H1 (cell line): ENCODE measurements at regions not wholly inside any gene's neighbourhood (a gene's known extent, or its start where the extent isn't known, plus 50 kb on each side); places are given as distances from the start of the nearest gene placed in this dataset.

Source experiments
- CTCF ChIA-PET: fragments of 300-600 bp; sonication (Branson Sonifier 250); formaldehyde crosslinking; loops from one replicate; lab custom pipeline; 2021; ENCODE audit not compliant: partially characterized antibody; lab: Charles Lee
- POLR2A ChIA-PET: fragments of 300-600 bp; sonication (Branson Sonifier 250); formaldehyde crosslinking; loops from one replicate; lab custom pipeline; 2021; ENCODE audit warnings: inconsistent platforms; ENCODE audit not compliant: partially characterized antibody; lab: Charles Lee
- DNase-seq, 2 experiments: peaks; one replicate each; pipeline versions ENCODE4 v3.0.0 to v3.0.0-alpha.2; 2010 to 2022; ENCODE audit warnings: low spot score in 2 of 2, low read depth in 1 of 2, mixed read lengths in 1 of 2
- FAIRE-seq: peaks from 2 replicates; lab custom pipeline; 2011; peaks lifted over from hg19 to GRCh38; lab: Jason Lieb, UNC
- H2AFZ ChIP-seq: 2 replicates; pipeline ENCODE4 v1.8.1; 2012; ENCODE audit warnings: low read length, inconsistent platforms
- H2AK5ac ChIP-seq: 2 replicates; pipeline ENCODE4 v1.6.1; 2013; ENCODE audit warnings: low read depth, low read length
- H2BK120ac ChIP-seq: replicated peaks from 2 replicates; pipeline ENCODE3; 2013; ENCODE audit warnings: low read depth, low read length, inconsistent platforms
- H2BK12ac ChIP-seq: 2 replicates; pipeline ENCODE4 v1.6.1; 2013; ENCODE audit warnings: low read depth, low read length
- H2BK15ac ChIP-seq: 2 replicates; pipeline ENCODE4 v1.6.1; 2013; ENCODE audit warnings: low read length
- H2BK20ac ChIP-seq: 2 replicates; pipeline ENCODE4 v1.6.1; 2013; ENCODE audit warnings: low read length
- H2BK5ac ChIP-seq: 2 replicates; pipeline ENCODE4 v1.6.1; 2013; ENCODE audit warnings: low read depth, low read length
- H3K14ac ChIP-seq: 2 replicates; pipeline ENCODE4 v1.6.1; 2013; ENCODE audit warnings: inconsistent platforms; ENCODE audit not compliant: insufficient read length
- H3K18ac ChIP-seq: 2 replicates; pipeline ENCODE4 v1.6.1; 2013; ENCODE audit warnings: low read length; ENCODE audit errors: extremely low read depth
- H3K23ac ChIP-seq: 2 replicates; pipeline ENCODE4 v1.6.1; 2013; ENCODE audit warnings: inconsistent platforms; ENCODE audit not compliant: insufficient read length
- H3K23me2 ChIP-seq: 2 replicates; pipeline ENCODE4 v1.6.1; 2013; ENCODE audit warnings: low read depth, low read length
- H3K27ac ChIP-seq: 2 replicates; pipeline ENCODE4 v1.6.1; 2011; ENCODE audit warnings: low read depth, low read length, inconsistent platforms
- H3K27me3 ChIP-seq, 4 experiments: replicated peaks in 1 of 4; 1 replicate in 1 of 4; 2 replicates in 3 of 4; pipeline versions ENCODE4 v1.6.1 to v1.8.1; 2011 to 2013; ENCODE audit warnings: low read length in 3 of 4, mild to moderate bottlenecking in 3 of 4, inconsistent platforms in 2 of 4, mixed read lengths in 2 of 4, moderate library complexity in 1 of 4; ENCODE audit not compliant: control insufficient read depth in 3 of 4, insufficient read depth in 3 of 4; ENCODE audit errors: extremely low read depth in 1 of 4
- H3K36me3 ChIP-seq, 4 experiments: 2 replicates each; pipeline versions ENCODE4 v1.6.1 to v1.8.1; 2011 to 2013; ENCODE audit warnings: mild to moderate bottlenecking in 4 of 4, low read length in 3 of 4, moderate library complexity in 2 of 4, control low read depth in 1 of 4, inconsistent platforms in 1 of 4; ENCODE audit not compliant: insufficient read depth in 4 of 4, control insufficient read depth in 2 of 4
- H3K4ac ChIP-seq: replicated peaks from 2 replicates; pipeline ENCODE3; 2013; ENCODE audit warnings: low read length, low read depth, mixed read lengths, inconsistent platforms; ENCODE audit not compliant: insufficient read length
- H3K4me1 ChIP-seq, 4 experiments: replicated peaks in 1 of 4; 1 replicate in 1 of 4; 2 replicates in 3 of 4; pipeline versions ENCODE4 v1.6.1 to v1.8.1; 2011 to 2013; ENCODE audit warnings: low read length in 3 of 4, inconsistent platforms in 2 of 4, mixed read lengths in 1 of 4; ENCODE audit not compliant: insufficient read depth in 4 of 4, control insufficient read depth in 3 of 4
- H3K4me2 ChIP-seq, 2 experiments: 2 replicates each; pipeline versions ENCODE4 v1.6.1 to v1.8.1; 2011 to 2013; ENCODE audit warnings: low read depth in 2 of 2, low read length in 2 of 2, control low read depth in 1 of 2, inconsistent platforms in 1 of 2, mild to moderate bottlenecking in 1 of 2; ENCODE audit not compliant: insufficient read depth in 1 of 2
- H3K4me3 ChIP-seq, 4 experiments: fragments of 200-600, 300-600 bp in 1 of 4; sonication (generic), shearing (Covaris generic), sonication (Bioruptor Twin) in 1 of 4; 2 replicates each; pipeline versions ENCODE4 v1.5.1 to v1.8.1; 2011 to 2016; ENCODE audit warnings: low read length in 4 of 4, low read depth in 3 of 4, control low read depth in 2 of 4, inconsistent platforms in 2 of 4, mild to moderate bottlenecking in 2 of 4, mixed read lengths in 1 of 4, moderate library complexity in 1 of 4; ENCODE audit not compliant: insufficient read depth in 2 of 4; ENCODE audit errors: extremely low read depth in 1 of 4
- H3K56ac ChIP-seq: replicated peaks from 2 replicates; pipeline ENCODE3; 2013; ENCODE audit warnings: low read depth, mild to moderate bottlenecking, mixed read lengths, low read length, inconsistent platforms; ENCODE audit not compliant: insufficient read length
- H3K79me1 ChIP-seq: 2 replicates; pipeline ENCODE4 v1.6.1; 2013; ENCODE audit warnings: low read depth, low read length, control low read depth
- H3K79me2 ChIP-seq, 2 experiments: 2 replicates each; pipeline versions ENCODE4 v1.6.1 to v1.8.1; 2012 to 2013; ENCODE audit warnings: low read length in 2 of 2, mild to moderate bottlenecking in 2 of 2, inconsistent platforms in 1 of 2; ENCODE audit not compliant: insufficient read depth in 2 of 2, control insufficient read depth in 1 of 2
- H3K9ac ChIP-seq, 4 experiments: replicated peaks in 1 of 4; 1 replicate in 1 of 4; 2 replicates in 3 of 4; pipeline versions ENCODE4 v1.6.1 to v1.8.1; 2011 to 2013; ENCODE audit warnings: low read depth in 3 of 4, low read length in 3 of 4, control low read depth in 2 of 4, mild to moderate bottlenecking in 2 of 4, moderate library complexity in 2 of 4, inconsistent platforms in 1 of 4; ENCODE audit errors: extremely low read depth in 1 of 4
- H3K9me3 ChIP-seq, 2 experiments: 2 replicates each; pipeline versions ENCODE4 v1.6.1 to v1.8.1; 2012 to 2013; ENCODE audit warnings: mild to moderate bottlenecking in 2 of 2, moderate library complexity in 2 of 2, control low read depth in 1 of 2, inconsistent platforms in 1 of 2, low read depth in 1 of 2, low read length in 1 of 2, mixed read lengths in 1 of 2; ENCODE audit not compliant: insufficient read depth in 2 of 2
- H4K20me1 ChIP-seq, 2 experiments: replicated peaks in 1 of 2; 2 replicates each; pipeline versions ENCODE3 to v1.8.1; 2011 to 2013; ENCODE audit warnings: inconsistent platforms in 2 of 2, low read length in 2 of 2, mild to moderate bottlenecking in 1 of 2; ENCODE audit not compliant: insufficient read depth in 2 of 2, control insufficient read depth in 1 of 2
- H4K5ac ChIP-seq: 2 replicates; pipeline ENCODE4 v1.6.1; 2013; ENCODE audit warnings: low read length, low read depth, mixed read lengths, inconsistent platforms; ENCODE audit not compliant: insufficient read length
- H4K8ac ChIP-seq: 2 replicates; pipeline ENCODE4 v1.8.0; 2013; ENCODE audit warnings: mild to moderate bottlenecking, moderate library complexity, low read length, inconsistent platforms; ENCODE audit not compliant: insufficient read depth; ENCODE audit errors: extremely low read depth
- H4K91ac ChIP-seq: replicated peaks from 2 replicates; pipeline ENCODE3; 2013; ENCODE audit warnings: low read length, mixed read lengths, inconsistent platforms; ENCODE audit not compliant: insufficient read length
- ATF3 ChIP-seq: IDR thresholded peaks from 2 replicates; pipeline ENCODE4 v1.6.1; 2011; ENCODE audit warnings: low read depth, mild to moderate bottlenecking, low read length; ENCODE audit not compliant: insufficient read depth
- CTBP2 ChIP-seq: IDR thresholded peaks from 2 replicates; pipeline ENCODE4 v1.7.0; 2011; ENCODE audit warnings: borderline replicate concordance, mild to moderate bottlenecking, moderate library complexity, mixed read lengths, low read length; ENCODE audit not compliant: insufficient read depth, insufficient read length
- GTF2F1 ChIP-seq: IDR thresholded peaks from 2 replicates; pipeline ENCODE4 v1.6.1; 2012; ENCODE audit warnings: low read depth, low read length, improper control_type of control experiment, borderline replicate concordance
- JUN ChIP-seq: IDR thresholded peaks from 2 replicates; pipeline ENCODE4 v1.6.1; 2011; ENCODE audit warnings: low read depth, mild to moderate bottlenecking, improper control_type of control experiment, low read length
- JUND ChIP-seq: IDR thresholded peaks from 2 replicates; pipeline ENCODE4 v1.6.1; 2011; ENCODE audit warnings: mild to moderate bottlenecking, improper control_type of control experiment, low read length
- KDM4A ChIP-seq: IDR thresholded peaks from one replicate; pipeline ENCODE4 v1.7.1; 2012; ENCODE audit warnings: low read depth, mild to moderate bottlenecking, moderate library complexity, low read length, inconsistent platforms; ENCODE audit not compliant: severe bottlenecking
- POLR2A ChIP-seq, 2 experiments: IDR thresholded peaks; 1 replicate in 1 of 2; 2 replicates in 1 of 2; pipeline ENCODE4 v1.6.1; 2011; ENCODE audit warnings: low read depth in 2 of 2, low read length in 2 of 2, mild to moderate bottlenecking in 2 of 2; ENCODE audit errors: control extremely low read depth in 1 of 2
- RFX5 ChIP-seq: IDR thresholded peaks from 2 replicates; pipeline ENCODE4 v1.6.1; 2011; ENCODE audit warnings: low read depth, low read length, improper control_type of control experiment, borderline replicate concordance
- SIRT6 ChIP-seq: IDR thresholded peaks from one replicate; pipeline ENCODE4 v1.7.1; 2012; ENCODE audit warnings: low read length, inconsistent platforms
- SIX5 ChIP-seq: IDR thresholded peaks from 2 replicates; pipeline ENCODE4 v1.6.1; 2011; ENCODE audit warnings: mild to moderate bottlenecking, low read depth, low read length
- TAF7 ChIP-seq: optimal IDR thresholded peaks from 2 replicates; pipeline ENCODE3; 2011; ENCODE audit warnings: low read depth, mild to moderate bottlenecking, inconsistent platforms, low read length, moderate library complexity, borderline replicate concordance
- WGBS, 2 experiments: shearing (Covaris generic) in 1 of 2; methylation state at CpG; one replicate each; pipeline versions ENCODE4 v1.1.6 to v1.1.7; 2013 to 2015; ENCODE audit warnings: low lambda C conversion rate in 2 of 2, mixed read lengths in 2 of 2, inconsistent platforms in 1 of 2, low coverage in 1 of 2, missing lambda C conversion rate in 1 of 2; ENCODE audit not compliant: insufficient replicate concordance in 2 of 2, insufficient coverage in 1 of 2, insufficient read length in 1 of 2; ENCODE audit errors: extremely low coverage in 1 of 2, missing lambda C conversion rate in 1 of 2; 5-methylcytosine and 5-hydroxymethylcytosine counted together

- no peak overlapping the region for H3K4ac ChIP-seq
- WGBS, 2 experiments: 93% methylated on average over 8 of the region's 8 CpGs; no CpG with 5 or more reads in 1 of the 2 experiments
- H4K20me1 ChIP-seq: no peaks in the 10 kb centered on the region
- no peak overlapping the region for H4K8ac ChIP-seq
- H2BK15ac ChIP-seq: no peak overlapping the region
- no peaks in the 10 kb centered on the region for H3K36me3 ChIP-seq
- H2AK5ac ChIP-seq: no peak overlapping the region
- H3K27ac ChIP-seq: no peak overlapping the region
- no peak overlapping the region for H3K4me2 ChIP-seq
- H3K4me3 ChIP-seq: no peak overlapping the region
- no peak overlapping the region for H3K18ac ChIP-seq
- no peaks in the 10 kb centered on the region for H3K9me3 ChIP-seq
- no peak for TF ChIP-seq POLR2A (IDR thresholded peaks at IDR 0.05; ENCODE audit: control extremely low read depth in 1 of 2, low read depth in 2 of 2, low read length in 2 of 2)
- TF ChIP-seq JUN: no peak
- no peak for TF ChIP-seq CTBP2
- TF ChIP-seq SIRT6: no peak
- TF ChIP-seq SIX5: no peak
- no peak for TF ChIP-seq ATF3
- TF ChIP-seq GTF2F1: no peak
- TF ChIP-seq KDM4A: no peak
- TF ChIP-seq JUND: no peak
- no peak for TF ChIP-seq RFX5
- no peak for TF ChIP-seq TAF7
- TF ChIP-seq, all 59 proteins: peak for 0
- POLR2A ChIA-PET: no interaction called here
- Histone ChIP-seq H3K56ac (no peak overlapping the region), H2AFZ (no peak overlapping the region), H2BK120ac (no peak overlapping the region), H3K79me1 (no peaks in the 10 kb centered on the region), H3K9ac (no peak overlapping the region), H2BK5ac (no peak overlapping the region), H3K23me2 (no peaks in the 10 kb centered on the region), H2BK12ac (no peak overlapping the region), H4K91ac (no peak overlapping the region), H3K4me1 (peaks cover 0 to 9% (median 0%) of the 10 kb centered on the region in 4 experiments; a peak in 2 of 7 replicates), H3K23ac (no peak overlapping the region), H3K27me3 (no peaks in the 10 kb centered on the region), H2BK20ac (no peak overlapping the region), H4K5ac (no peak overlapping the region), H3K14ac (no peak overlapping the region), H3K79me2 (no peaks in the 10 kb centered on the region)
- CTCF ChIA-PET: interaction anchor here (1.3 kb wide), 1 partner anchor 23 kb away, joined by 3 read pairs; no protein-coding TSS in a partner anchor
- DNase-seq (no peak), FAIRE-seq (no peak)
These were observed 1028.1 kb upstream of the EEF2KMT start for GRCh38 chr16:6125483-6126259.
